Stimulated activated CD8-positive, alpha-beta memory T cell treated with anti-CD3 and anti-CD28 coated beads, Interleukin-15, amount 100 ng/mL, for 48 hours (primary cell): ENCODE measurements at regions not wholly inside any gene's neighbourhood (a gene's known extent, or its start where the extent isn't known, plus 50 kb on each side); places are given as distances from the start of the nearest gene placed in this dataset.

ENCODE experiments used
- DNase-seq, 2 donors: peaks; one replicate each; pipeline ENCODE4 v3.0.0-alpha.2; 2020; ENCODE audit warnings: low read depth in 2 of 2

GRCh38 chr7:35339811-35340210, 85.9 kb upstream of the TBX20 start:
- DNase-seq: no peak

DNA sequence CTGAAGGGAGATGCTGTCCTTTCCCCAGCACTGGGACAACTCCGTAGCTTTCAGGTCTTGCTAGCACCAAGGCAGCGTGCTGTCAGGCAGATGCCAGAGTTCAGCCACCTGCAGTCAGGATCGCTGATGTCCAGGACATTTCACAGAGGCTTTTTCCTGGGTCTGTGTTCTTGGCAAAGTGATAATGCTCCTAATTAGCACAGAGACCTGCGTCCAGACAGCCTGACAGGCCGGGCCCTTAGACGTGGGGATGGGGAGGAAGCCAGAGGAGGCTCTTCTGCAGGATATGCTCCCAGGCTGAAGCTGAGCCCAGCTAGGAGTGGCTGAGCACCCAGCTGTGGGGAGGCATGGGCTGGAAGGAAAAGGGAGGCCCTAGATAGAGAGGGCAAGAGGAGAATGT, 82.5 kb upstream of the TBX20 start:
- no peak for DNase-seq

DNA sequence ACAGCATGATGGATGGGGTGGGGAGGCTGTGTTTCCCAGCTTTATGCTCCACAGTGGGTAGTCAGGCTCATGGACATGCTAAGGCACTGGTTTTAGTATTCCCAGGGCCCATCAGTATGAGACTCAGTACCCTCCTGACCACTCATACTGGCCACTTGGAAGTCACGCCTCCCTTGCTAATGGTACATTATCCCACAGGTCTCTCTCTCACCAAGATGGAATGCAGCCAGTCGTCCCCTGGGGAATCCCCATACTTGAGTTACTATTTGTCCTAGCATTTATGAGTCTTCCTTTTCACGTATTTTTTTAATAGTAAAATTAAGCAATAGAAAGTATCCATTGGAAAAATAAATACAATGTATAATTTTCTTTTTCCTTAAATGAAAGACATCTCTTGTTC, 80.6 kb upstream of the TBX20 start:
- no peak for DNase-seq

DNA sequence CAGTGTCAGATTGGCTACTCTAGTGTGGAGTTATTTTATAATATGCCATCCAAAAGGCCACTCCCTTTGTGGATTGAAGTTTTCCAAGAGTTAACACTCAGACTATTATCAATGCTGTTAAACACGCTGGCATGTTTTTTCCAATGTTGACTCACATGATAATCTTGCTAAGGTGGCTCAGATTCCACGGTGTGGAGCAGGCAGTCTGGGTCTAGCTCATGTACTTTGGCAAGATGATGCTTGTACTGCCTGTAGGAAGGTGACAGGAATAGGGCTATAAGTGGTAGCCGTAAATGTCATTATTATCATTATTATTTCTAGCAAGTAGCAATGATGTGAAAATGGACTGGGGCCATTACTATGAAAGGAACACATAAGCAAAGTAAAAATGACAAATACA, 79.4 kb upstream of the TBX20 start:
- DNase-seq: no peak

DNA sequence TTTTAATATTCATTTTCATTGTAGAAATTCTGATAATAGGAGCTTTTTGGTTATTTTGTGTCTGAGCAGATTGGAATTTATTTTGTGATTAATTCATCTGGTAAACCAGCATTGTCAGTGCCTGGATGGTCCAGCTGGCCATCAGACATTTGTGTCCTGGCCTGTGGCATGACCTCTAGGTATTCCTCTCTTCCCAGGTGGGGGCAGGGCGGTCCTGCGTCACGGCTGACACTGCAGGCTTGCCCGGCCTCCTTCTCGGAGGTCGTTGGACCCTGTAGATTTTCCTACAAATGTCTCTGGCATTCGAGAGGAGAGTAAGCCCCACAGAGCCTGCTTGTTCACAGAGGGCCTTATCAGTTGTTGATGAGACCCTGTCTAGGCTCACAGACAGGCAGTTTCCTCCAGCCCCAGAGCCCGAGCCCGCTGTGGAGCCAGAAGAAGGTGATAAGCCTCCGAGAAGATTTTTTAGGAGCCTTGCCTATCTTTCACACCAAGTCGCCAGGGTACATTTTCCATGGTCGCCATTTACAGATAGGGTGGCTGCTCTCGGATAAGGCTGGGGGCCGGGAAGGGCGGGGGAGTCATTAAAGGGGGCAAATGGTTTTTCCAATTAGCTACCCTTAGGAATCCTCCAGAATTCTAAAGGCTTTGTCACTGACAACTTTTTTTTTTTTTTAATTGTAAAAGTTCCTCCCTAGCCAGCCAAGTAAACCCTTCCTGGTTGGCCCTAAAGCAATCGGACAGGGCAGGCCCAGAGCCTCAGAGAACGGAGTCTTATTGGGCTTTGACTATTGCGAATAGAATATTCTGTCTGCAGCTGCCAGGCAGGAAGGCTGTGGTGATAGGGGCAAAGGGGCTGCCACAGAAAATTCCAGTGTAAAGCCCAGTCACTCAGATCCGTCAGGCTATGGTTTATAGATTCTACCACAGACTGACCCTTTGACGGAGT, 78.1 kb upstream of the TBX20 start:
- no peak for DNase-seq

- DNase-seq: no peak
Measured at GRCh38 chr7:35329026-35329425, 75.1 kb upstream of the TBX20 start.

DNA sequence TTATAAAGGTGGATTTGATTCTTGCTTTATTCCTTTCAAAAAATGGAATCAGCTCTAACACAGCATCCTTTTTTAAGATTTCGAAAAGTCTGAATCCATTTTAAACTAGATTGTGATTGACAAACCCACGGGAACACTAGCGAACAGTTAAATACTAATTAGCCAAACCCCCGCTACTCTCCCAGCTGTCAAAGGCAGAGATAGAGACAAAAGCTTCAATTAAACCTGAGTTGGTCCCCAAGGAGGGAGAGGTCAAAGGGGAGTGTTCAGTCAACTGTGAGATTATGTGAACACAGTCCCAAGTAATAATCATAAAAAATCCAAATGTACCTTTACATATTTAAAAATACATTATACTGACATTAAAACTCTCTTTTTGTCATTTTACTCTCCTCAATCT, 65.7 kb upstream of the TBX20 start:
- no peak for DNase-seq

DNA sequence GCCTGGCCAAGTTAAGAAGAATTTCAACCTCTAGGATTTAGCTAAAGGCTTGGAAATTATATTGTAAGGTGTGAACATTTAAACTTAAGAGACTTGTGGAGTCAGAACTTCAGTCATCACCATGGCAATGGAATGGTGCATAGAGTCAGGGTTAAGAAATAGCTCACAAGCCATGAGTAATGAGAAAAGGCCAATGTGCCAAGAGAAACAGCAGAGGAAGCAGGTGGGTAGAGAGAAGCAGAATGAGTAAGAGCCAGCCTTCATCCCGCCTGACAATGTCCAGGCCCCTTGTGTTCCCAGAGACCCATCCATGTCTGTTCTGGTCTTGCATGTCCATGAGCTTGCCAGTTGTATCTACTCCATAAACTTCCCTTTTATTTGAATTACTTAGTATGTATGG, 62.6 kb upstream of the TBX20 start:
- no peak for DNase-seq

- no peak for DNase-seq
Measured at GRCh38 chr7:35315517-35315916, 61.6 kb upstream of the TBX20 start.

- no peak for DNase-seq
Measured at GRCh38 chr7:35314354-35314753, 60.5 kb upstream of the TBX20 start.

GRCh38 chr7:35313575-35313974, 59.7 kb upstream of the TBX20 start:
- DNase-seq: no peak
